ENCODE measurements at regions not wholly inside any gene's neighbourhood (a gene's known extent, or its start where the extent isn't known, plus 50 kb on each side); places are given as distances from the start of the nearest gene placed in this dataset.
"Not testable (repeated sequence)": the region's sequence is repeated elsewhere in the genome, so short reads cannot be mapped to it uniquely, and the experiment has no call there.

DNA sequence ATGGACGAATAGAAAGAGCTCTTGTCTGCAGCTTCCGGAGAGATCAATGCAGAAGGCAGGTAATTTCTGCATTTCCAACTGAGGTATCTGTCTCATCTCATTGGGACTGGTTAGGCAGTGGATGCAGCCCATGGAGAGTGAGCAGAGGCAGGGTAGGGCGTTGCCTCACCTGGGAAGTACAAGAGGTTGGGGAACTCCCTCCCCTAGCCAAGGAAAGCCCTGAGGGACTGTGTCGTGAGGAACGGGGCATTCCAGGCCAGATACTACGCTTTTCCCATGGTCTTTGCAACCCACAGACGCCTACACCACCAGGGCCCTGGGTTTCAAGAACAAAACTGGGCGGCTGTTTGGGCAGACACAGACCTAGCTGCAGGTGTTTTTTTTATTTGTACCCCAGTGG is 186.3 kb downstream of the ETV1 start:
- H3K4me3 ChIP-seq: no peak overlapping the region
- no peaks in the 10 kb centered on the region for H3K4me1 ChIP-seq
- TF ChIP-seq EP300 (IDR thresholded peaks at IDR 0.05) (no peak), POLR2A (IDR thresholded peaks at IDR 0.05) (no peak), POLR2AphosphoS5 (IDR thresholded peaks at IDR 0.05) (no peak)
- TF ChIP-seq, protein P1, sequence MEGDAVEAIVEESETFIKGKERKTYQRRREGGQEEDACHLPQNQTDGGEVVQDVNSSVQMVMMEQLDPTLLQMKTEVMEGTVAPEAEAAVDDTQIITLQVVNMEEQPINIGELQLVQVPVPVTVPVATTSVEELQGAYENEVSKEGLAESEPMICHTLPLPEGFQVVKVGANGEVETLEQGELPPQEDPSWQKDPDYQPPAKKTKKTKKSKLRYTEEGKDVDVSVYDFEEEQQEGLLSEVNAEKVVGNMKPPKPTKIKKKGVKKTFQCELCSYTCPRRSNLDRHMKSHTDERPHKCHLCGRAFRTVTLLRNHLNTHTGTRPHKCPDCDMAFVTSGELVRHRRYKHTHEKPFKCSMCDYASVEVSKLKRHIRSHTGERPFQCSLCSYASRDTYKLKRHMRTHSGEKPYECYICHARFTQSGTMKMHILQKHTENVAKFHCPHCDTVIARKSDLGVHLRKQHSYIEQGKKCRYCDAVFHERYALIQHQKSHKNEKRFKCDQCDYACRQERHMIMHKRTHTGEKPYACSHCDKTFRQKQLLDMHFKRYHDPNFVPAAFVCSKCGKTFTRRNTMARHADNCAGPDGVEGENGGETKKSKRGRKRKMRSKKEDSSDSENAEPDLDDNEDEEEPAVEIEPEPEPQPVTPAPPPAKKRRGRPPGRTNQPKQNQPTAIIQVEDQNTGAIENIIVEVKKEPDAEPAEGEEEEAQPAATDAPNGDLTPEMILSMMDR (IDR thresholded peaks at IDR 0.05): no peak
- 80 to 100% methylated on average over 1 to 2 of the region's 8 CpGs for WGBS, 2 donors (ENCODE audit: low coverage in 1 of 2)
- H3K27me3 ChIP-seq: no peaks in the 10 kb centered on the region
- no peaks in the 10 kb centered on the region for H3K9me3 ChIP-seq
- no peak for ATAC-seq
- H3K36me3 ChIP-seq: no peaks in the 10 kb centered on the region
- H3K27ac ChIP-seq: no peak overlapping the region

DNA sequence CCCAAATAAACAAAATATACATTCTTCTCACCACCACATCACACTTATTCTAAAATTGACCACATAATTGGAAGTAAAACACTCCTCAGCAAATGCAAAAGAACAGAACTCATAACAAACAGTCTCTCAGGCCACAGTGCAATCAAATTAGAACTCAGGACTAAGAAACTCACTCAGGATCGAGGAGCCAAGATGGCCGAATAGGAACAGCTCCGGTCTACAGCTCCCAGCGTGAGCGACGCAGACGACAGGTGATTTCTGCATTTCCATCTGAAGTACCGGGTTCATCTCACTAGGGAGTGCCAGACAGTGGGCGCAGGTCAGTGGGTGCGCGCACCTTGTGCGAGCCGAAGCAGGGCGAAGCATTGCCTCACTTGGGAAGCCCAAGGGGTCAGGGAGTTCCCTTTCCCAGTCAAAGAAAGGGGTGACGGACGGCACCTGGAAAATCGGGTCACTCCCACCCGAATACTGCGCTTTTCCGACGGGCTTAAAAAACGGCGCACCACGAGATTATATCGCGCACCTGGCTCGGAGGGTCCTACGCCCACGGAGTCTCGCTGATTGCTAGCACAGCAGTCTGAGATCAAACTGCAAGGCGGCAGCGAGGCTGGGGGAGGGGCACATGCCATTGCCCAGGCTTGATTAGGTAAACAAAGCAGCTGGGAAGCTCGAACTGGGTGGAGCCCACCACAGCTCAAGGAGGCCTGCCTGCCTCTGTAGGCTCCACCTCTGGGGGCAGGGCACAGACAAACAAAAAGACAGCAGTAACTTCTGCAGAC is 183.2 kb downstream of the ETV1 start:
- H3K9me3 ChIP-seq, H3K27ac ChIP-seq, ATAC-seq, H3K36me3 ChIP-seq, H3K4me3 ChIP-seq, H3K27me3 ChIP-seq, H3K4me1 ChIP-seq: not testable (repeated sequence)
- 84 to 89% methylated on average over 5 to 12 of the region's 33 CpGs for WGBS, 2 donors (ENCODE audit: low coverage in 1 of 2)

DNA sequence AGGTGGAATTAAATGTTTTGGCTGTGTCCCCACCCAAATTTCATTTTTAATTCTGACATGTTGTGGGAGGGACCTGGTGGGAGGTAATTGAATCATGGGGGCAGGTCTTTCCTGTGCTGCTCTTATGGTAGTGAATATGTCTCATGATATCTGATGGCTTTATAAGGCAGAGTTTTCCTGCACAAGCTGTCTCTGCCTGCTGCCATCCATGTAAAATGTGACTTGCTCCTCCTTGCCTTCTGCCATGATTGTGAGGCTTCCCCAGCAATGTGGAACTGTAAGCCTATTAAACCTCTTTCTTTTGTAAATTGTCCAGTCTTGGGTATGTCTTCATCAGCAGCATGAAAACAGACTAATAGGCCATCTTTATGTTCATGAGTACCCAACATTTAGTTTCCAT is 172.2 kb downstream of the ETV1 start:
- H3K36me3 ChIP-seq, H3K4me1 ChIP-seq, ATAC-seq, H3K27ac ChIP-seq, H3K4me3 ChIP-seq, H3K27me3 ChIP-seq: not testable (repeated sequence)
- H3K9me3 ChIP-seq: peaks cover 0 to 10% (median 0%) of the 10 kb centered on the region in 3 donors

DNA sequence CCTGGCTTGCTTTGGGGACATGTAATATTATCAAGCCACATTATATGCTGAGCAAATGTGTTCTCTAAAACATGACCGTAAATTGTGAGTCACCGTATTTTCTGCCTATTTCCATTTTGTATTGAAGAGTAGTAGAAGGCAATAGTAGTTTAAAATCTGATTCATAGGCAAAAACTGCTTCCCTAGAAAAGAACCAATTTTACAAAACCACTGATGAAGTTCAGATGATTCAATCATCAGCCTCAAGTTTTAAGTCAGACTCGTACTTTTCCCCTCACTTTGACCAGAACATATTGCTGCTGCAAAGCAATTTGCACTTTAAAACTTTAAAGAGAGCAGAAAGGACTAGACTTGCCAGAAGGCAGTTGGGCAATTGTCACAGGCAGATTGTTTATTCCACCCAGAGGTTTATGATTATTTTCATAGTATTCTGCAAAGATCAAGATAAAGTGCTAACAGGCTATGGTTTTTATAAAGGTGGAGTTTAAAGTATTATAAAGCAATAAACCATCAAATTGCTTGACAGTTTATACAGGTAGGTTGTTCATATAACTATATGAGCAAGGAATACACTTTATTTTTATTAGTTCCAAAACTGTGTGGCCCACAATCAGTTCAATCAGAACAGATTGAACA is 168.2 kb downstream of the ETV1 start:
- 74 to 83% methylated on average over 3 of the region's 3 CpGs for WGBS, 2 donors (ENCODE audit: low coverage in 1 of 2)
- no peak overlapping the region for H3K4me3 ChIP-seq
- no peaks in the 10 kb centered on the region for H3K4me1 ChIP-seq
- no peaks in the 10 kb centered on the region for H3K9me3 ChIP-seq
- no peaks in the 10 kb centered on the region for H3K36me3 ChIP-seq
- H3K27ac ChIP-seq: no peak overlapping the region
- ATAC-seq: no peak
- no peaks in the 10 kb centered on the region for H3K27me3 ChIP-seq
- no peak for TF ChIP-seq POLR2AphosphoS5 (IDR thresholded peaks at IDR 0.05)
- TF ChIP-seq POLR2A (IDR thresholded peaks at IDR 0.05): no peak
- TF ChIP-seq, protein P1 (IDR thresholded peaks at IDR 0.05): no peak
- no peak for TF ChIP-seq EP300 (IDR thresholded peaks at IDR 0.05)

DNA sequence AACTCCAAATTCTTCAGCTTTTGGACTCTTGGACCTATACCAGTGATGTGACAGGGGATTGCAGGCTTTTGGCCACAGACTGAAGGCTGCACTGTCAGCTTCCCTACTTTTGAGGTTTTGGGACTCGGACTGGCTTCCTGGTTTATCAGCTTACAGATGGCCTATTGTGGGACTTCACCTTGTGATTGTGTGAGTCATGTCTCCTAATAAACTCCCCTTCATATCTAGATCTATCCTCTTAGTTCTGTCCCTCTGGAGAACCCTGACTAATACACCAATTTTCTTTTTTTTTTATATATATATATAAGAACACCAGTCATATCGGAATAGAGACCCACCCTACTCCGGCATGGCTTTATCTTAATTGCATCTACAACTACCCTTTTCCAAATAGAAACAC is 166.8 kb downstream of the ETV1 start:
- TF ChIP-seq EP300 (IDR thresholded peaks at IDR 0.05) (no peak), POLR2AphosphoS5 (IDR thresholded peaks at IDR 0.05) (no peak), POLR2A (IDR thresholded peaks at IDR 0.05) (no peak)
- TF ChIP-seq, protein P1 (IDR thresholded peaks at IDR 0.05): no peak
- H3K9me3 ChIP-seq: no peaks in the 10 kb centered on the region
- H3K36me3 ChIP-seq: no peaks in the 10 kb centered on the region
- H3K4me1 ChIP-seq: no peaks in the 10 kb centered on the region
- no peak overlapping the region for H3K27ac ChIP-seq
- ATAC-seq: no peak
- no peaks in the 10 kb centered on the region for H3K27me3 ChIP-seq
- WGBS, 2 donors (ENCODE audit: low coverage in 1 of 2): 83 to 93% methylated on average over 2 to 3 of the region's 3 CpGs
- H3K4me3 ChIP-seq: no peak overlapping the region

DNA sequence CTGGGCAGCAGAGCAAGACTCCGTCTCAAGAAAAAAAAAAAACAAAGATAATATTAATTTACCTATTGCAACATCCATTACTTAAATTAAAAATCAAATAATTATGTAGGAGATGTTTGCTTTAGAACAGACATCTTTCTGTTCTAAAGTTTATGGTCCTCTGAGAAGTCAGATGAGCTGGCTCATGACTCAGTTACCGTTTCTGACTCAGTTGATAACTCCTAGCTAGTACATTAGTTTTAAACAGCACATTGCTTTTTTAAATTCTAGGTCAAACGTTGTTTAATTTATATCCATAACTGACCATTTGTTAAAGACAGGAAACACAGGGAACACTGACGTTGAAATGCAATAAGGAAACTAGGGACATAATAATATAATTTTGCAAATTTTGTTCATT is 162.7 kb downstream of the ETV1 start:
- no peak overlapping the region for H3K4me3 ChIP-seq
- H3K27me3 ChIP-seq: no peaks in the 10 kb centered on the region
- TF ChIP-seq, protein P1 (IDR thresholded peaks at IDR 0.05): no peak
- TF ChIP-seq POLR2A (IDR thresholded peaks at IDR 0.05) (no peak), EP300 (IDR thresholded peaks at IDR 0.05) (no peak), POLR2AphosphoS5 (IDR thresholded peaks at IDR 0.05) (no peak)
- no peak overlapping the region for H3K27ac ChIP-seq
- H3K4me1 ChIP-seq: no peaks in the 10 kb centered on the region
- 44 to 62% methylated on average over 3 to 4 of the region's 4 CpGs for WGBS, 2 donors (ENCODE audit: low coverage in 1 of 2)
- no peaks in the 10 kb centered on the region for H3K9me3 ChIP-seq
- no peak for ATAC-seq
- no peaks in the 10 kb centered on the region for H3K36me3 ChIP-seq
